DMS53 treated with DMSO at 0.1 percent for 48 hours (cell line): ENCODE measurements at regions not wholly inside any gene's neighbourhood (a gene's known extent, or its start where the extent isn't known, plus 50 kb on each side); places are given as distances from the start of the nearest gene placed in this dataset.
A peak's percentile ranks its signal among the peaks of the same experiment; 100 is the strongest.
"Not testable (repeated sequence)": the region's sequence is repeated elsewhere in the genome, so short reads cannot be mapped to it uniquely, and the experiment has no call there.

Experiments
- DNase-seq: peaks from one replicate; lab custom pipeline; 2025; ENCODE audit not compliant: unreplicated experiment; lab: John Stamatoyannopoulos, UW

DNA sequence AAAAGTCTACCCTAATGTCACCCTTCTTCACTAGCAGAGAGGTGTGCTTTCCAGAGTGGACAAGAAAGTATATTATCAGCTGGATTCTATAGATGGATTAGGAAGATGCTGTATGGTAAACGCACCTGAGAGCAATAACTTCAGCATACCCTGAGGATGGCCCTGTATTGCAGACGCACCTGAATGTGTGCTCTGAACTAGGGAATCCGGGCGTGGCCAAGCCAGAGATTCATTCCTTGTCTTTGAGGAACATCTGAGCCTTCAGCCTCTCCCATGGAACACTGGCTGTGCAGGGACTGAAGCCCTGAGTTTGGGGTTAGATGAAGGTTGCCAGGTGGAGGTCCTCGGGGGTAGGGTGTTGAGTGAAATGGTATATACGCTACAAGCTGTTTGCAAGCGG lies 66.2 kb upstream of the NFE2L3 start:
- DNase-seq = no peak

DNA sequence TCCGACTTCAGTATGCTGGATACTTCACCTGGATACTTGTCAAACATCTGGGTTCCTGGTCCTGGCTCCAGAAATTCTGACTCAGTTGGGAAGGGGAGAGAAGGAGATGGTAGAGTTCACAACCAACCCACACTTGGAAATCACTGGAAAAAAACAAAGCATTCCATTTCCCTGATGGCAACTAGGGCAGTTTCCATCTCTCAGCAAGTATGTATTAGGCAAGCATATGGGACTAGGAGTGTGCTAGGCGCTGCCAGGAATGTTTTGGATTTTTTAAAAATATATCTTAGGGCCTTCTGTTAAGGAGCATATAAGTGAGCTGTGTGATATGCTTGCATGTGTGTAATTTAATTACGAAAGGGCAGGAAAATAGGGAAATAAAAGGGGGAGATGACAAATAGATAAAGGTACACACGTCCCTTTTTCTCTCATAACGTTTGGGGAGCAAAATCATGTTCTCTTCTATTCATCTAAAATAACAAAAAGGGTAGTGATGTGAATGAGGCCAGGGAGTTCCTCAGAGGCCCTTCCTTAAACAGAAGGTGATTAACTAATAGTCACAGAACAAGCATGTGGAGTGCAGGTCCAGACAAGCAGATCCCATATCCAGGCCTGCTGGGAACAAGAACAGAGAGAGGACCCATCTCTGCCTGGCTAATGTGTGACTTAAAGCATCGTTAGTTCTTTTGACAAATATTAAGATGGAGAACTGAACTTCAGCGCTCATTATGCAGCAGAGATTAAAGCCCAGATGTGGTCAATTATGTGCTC lies 64.5 kb upstream of the NFE2L3 start:
- no peak for DNase-seq

- DNase-seq = not testable (repeated sequence)
Observed at GRCh38 chr7:26089469-26089868, 62.5 kb upstream of the NFE2L3 start.

DNA sequence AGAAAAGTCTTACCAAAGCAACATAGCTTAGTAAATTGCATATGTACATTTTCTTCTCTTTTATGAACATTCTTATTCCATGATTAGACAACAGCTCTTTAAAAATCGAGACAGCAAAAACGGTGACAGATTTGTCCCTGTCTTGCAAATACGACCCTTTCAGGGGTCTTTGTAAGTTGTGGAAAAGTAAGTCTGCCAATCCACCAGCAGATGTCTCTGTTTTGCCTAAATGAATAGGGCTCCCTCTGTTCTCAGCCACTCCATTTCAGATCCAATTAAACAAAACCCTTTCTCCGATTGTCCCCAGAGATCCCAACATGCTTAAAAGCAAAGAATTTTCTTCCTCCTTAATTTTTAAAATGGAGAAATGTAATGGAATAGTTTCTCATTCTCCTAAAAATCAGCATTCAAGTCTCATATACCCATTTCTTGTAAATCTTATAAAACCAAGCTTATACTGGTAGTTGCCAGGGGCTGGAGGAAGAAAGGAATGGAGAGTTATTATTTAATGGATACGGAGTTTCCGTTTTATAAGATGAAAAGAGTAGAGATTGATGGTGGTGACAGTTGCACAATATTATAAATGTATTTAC lies 61.0 kb upstream of the NFE2L3 start:
- DNase-seq = peak; percentile 73

DNA sequence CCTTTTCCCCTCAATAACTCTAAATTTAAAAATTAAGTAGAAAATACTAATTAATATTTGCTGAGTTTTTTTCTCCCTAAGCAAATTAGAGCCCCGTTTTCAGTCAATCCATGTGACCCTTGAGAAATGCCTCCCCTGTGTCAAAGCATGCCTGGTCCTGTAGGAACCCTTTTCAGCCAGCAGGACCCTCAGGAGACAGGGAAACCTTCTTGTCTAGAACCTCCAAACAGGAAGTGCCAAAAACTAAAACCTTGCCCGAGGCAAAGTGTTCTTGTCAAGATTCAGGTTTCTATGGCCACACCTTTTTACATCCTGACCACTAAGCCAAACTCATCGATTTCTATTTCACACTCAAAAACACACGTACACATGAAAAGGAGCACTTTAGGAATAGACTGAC lies 60.1 kb upstream of the NFE2L3 start:
- no peak for DNase-seq

- DNase-seq = no peak
Observed at GRCh38 chr7:26093023-26093422, 59.0 kb upstream of the NFE2L3 start.

DNA sequence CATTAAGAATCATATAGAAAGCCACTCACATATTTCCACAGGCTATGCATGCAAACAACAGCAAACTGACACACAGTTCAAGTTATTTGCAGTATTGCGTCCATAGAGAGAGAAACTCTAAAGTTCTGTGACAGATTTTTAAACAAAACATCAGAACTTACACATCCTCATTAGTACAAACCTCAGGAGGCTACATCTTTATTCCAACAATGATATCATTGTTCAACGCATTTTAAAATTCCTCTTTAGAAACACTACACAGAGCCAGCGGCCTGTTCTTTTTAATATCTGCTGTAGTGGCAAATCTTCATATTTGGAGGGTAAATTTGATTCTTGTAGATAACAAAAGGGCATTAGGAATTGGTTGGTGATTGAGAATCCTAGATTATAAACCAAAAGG lies 55.9 kb upstream of the NFE2L3 start:
- no peak for DNase-seq

DNA sequence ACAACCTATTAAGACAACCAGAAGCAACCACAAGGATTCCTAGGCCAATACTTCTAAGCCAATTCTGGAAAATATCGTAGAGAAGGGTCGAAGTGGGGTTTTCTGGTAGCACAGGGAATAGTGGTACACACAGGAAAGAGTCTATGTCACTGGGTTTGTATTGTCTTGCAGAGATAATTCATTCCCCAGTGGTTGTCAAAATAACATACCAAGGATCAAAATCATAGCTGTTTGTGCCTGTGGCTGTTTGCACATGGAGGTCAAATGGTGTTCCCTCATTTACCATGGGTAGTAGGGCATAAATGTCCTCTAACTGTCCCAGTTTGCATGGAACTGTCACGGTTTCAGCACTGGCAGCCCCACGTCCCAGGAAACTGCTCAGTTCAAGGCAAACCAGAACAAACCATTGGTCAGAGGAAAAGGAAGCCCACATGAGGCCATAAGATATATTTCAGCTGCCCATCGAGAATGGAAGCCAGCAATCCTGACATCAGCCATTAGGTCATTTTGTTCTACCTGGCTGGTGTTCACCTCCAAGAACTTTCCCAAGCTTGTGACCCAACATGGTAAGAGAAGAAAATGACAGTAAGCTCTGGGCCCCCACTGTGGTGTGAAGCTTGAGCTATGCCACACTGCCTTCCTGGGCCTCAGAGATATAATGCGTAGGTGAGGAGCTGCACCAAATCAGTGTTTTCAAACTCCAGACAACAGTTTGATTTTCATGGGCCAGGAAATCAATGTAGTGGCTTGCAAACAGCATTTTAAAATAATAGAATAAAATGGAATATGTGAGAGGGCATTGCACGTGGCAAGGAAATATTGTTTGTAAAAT lies 53.9 kb upstream of the NFE2L3 start:
- no peak for DNase-seq

DNA sequence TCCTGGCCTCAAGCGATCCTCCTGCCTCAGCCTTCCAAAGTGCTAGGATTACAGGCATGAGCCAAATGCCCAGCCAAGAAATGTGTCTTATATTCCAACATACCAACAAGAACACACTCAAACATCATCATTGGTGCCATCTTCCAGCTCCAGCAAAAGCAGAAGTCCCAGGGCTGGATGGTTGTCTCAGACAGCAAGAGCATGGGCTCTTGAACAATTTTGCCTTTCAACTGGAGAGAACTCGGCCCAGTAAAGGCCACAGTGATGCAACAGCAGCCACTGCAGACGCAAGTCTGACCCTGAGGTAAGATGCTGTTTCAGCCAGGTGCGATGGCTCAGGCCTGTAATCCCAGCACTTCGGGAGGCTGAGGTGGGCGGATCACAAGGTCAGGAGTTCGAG lies 52.8 kb upstream of the NFE2L3 start:
- no peak for DNase-seq

DNA sequence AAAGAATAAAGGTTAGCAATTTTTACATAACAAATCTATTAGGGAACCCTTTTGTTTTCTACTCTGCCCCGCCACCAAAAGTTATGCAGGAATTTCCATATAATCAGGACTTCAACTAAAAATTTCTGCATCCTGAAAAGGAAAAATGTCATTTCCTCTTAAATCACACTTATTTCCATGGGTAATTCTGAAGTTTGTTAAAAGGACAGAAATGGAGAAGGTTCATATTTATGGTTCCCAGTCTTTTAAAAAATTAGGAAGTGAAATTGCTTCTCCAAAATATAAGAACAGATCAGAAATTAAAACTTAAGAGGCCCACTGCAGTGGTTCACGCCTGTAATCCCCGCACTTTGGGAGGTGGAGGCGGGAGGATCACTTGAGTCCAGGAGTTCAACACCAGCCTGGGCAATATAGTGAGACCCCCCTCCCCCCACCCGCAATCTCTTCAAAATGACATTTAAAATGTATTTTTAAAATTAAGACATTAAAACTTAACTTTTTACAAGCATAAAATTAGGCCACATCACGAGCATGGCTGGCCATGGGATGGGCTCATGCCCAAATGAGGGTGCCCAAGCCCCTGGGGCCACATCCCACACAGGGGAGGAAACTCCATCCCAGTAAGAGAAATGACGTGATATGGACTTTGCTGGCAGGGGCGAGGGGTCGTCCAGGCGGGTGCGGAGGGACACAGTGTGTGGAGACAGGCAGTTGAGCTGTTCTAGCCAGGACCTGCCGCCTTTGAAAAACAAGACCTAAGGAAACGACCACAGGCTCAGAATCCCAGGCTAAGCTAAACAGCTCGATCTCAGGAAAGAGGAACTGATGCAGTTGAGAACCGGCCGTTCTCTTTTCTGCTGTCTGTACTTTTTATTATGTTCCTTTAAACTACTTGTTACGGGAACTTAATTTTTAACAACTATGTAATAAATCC lies 51.3 kb upstream of the NFE2L3 start:
- no peak for DNase-seq

DNA sequence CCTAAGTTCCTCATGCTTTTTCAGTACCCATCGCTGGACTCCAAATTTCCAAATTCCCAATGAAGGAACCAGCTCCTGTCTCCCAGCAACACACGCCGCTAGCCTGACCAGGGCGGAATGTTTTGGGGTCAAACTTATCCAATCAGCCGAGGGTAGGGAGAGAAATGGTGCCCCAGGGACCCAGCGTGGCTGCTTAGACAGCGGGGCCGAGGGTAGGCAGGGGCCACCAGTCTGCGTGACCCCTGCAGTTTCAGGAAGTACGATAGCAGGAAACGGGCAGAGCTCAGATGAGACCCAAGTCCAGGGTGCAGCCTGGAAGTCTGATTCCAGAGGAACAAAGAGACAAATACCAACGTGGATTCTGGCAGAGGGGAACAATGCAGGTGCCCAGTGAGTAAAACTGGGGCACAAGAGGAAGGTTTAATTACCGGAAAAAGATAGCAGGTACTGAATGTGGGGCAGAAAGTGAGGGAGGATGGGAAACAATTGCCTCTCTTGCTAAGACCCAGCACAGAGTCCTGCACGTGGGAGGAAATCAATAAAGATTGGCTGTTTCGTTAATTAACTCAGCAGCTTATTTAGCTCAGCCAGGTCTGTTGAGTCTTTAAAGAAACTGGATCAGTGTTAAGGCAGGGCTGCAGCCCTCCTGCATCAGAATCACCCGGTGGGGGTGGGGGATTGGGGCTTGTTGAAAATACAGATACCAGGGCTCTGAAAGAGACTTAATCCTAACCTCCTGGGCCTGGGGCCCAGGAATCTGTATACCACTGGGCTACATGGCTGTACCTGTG lies 50.4 kb upstream of the NFE2L3 start:
- no peak for DNase-seq

DNA sequence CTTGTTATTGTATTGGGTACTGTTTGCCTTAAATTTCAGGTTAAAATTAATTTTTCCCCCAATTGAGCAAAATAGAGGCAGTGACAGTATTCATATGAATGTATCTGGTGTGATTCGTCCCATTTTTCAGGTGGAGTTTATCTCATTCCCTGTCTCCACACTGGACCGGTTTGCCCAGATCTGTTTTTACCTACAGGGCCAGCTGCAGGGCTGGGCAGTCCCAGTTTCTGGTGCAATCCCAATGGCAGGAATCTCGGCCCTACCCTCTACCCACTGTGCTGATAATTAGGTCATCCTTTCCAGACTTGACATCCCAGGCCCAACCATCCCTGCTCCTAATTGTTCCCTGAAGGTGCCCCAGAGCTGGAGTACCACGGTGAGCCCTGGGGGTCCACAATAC lies 49.8 kb upstream of the NFE2L3 start:
- DNase-seq = no peak
